ENCODE measurements at regions not wholly inside any gene's neighbourhood (a gene's known extent, or its start where the extent isn't known, plus 50 kb on each side); places are given as distances from the start of the nearest gene placed in this dataset.

GRCh38 chr1:81431624-81432000 lies 369.1 kb upstream of the ADGRL2 start:
- TF ChIP-seq CTCF (IDR thresholded peaks at IDR 0.05): no peak
- no peak for TF ChIP-seq POLR2A (IDR thresholded peaks at IDR 0.05)
- TF ChIP-seq POLR2AphosphoS5 (IDR thresholded peaks at IDR 0.05): no peak

Measured in breast epithelium (tissue), 3 donors.